Breast epithelium (tissue), 4 donors: ENCODE measurements at regions not wholly inside any gene's neighbourhood (a gene's known extent, or its start where the extent isn't known, plus 50 kb on each side); places are given as distances from the start of the nearest gene placed in this dataset.
A peak's percentile ranks its signal among the peaks of the same experiment; 100 is the strongest.

Experiments
- DNase-seq, 2 donors: peaks; one replicate each; pipeline ENCODE4 v3.0.0-alpha.2; 2019; ENCODE audit warnings: low spot score in 2 of 2
- H3K27ac ChIP-seq, 2 donors: fragments of 200-600 bp; sonication (generic) in 1 of 2; one replicate each; pipeline ENCODE4 v1.5.1; 2016 to 2019; ENCODE audit warnings: mild to moderate bottlenecking in 1 of 2
- H3K27me3 ChIP-seq, 2 donors: fragments of 200-600 bp; sonication (generic) in 1 of 2; one replicate each; pipeline versions ENCODE4 v1.5.1 to v1.6.0; 2017 to 2019; ENCODE audit warnings: control low read depth in 1 of 2, mild to moderate bottlenecking in 1 of 2
- H3K36me3 ChIP-seq: fragments of 200-600 bp; one replicate; pipeline ENCODE4 v1.5.1; 2019
- H3K4me1 ChIP-seq, 2 donors: fragments of 200-600 bp; sonication (generic); one replicate each; pipeline ENCODE4 v1.5.1; 2016 to 2019; ENCODE audit warnings: control low read depth in 1 of 2
- H3K4me3 ChIP-seq, 3 donors: fragments of 200-600 bp; sonication (generic); 1 replicate in 2 of 3; 2 replicates in 1 of 3; pipeline ENCODE4 v1.5.1; 2016 to 2019; ENCODE audit warnings: mild to moderate bottlenecking in 3 of 3, moderate library complexity in 2 of 3
- H3K9me3 ChIP-seq, 2 donors: fragments of 200-600 bp; sonication (generic) in 1 of 2; one replicate each; pipeline ENCODE4 v1.5.1; 2016 to 2019; ENCODE audit warnings: control low read depth in 1 of 2
- POLR2A ChIP-seq: fragments of 450-650 bp; IDR thresholded peaks from one replicate; pipeline ENCODE4 v1.6.1; 2016; ENCODE audit warnings: antibody characterized with exemption, mild to moderate bottlenecking, moderate library complexity
- POLR2AphosphoS5 ChIP-seq, 3 donors: sonication (generic); formaldehyde crosslinking; IDR thresholded peaks; one replicate each; pipeline ENCODE4 v1.6.1; 2017; ENCODE audit warnings: antibody characterized with exemption in 3 of 3
- intact Hi-C: fragments of 100-400 bp; cut with DNase I; formaldehyde crosslinking; loops from one replicate; pipeline ENCODE4 v1.15.1; 2023; ENCODE audit warnings: low total_unique reads
- TF ChIP-seq, protein P1 (sequence below), 3 donors: fragments of 450-650 bp; IDR thresholded peaks; one replicate each; pipeline ENCODE4 v1.5.1; 2016 to 2017; ENCODE audit warnings: antibody characterized with exemption in 3 of 3, mild to moderate bottlenecking in 3 of 3, moderate library complexity in 3 of 3

DNA sequence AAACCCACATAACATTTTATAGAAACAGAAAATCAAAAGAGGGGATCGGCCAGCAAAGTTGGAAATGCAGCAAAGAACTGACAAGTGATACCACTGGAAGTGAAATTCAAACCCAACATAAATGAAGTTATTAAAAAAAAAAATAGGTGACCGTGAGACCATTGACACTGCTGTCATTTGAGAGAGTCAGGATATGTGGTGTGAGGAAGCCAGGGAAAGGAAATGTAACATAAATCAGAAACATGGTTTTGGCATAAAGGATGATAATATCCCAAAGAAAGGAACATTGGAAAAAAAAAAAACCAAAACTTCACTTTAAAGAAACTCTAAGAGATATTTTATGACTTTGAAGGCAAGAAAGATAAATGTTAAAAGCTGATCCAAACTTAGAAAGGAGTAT is 312.4 kb upstream of the PIK3R1 start:
- Histone ChIP-seq H3K4me1 (no peaks in the 10 kb centered on the region), H3K27ac (no peak overlapping the region), H3K36me3 (no peaks in the 10 kb centered on the region), H3K27me3 (no peaks in the 10 kb centered on the region), H3K4me3 (no peak overlapping the region), H3K9me3 (no peaks in the 10 kb centered on the region)
- DNase-seq, result no peak
- intact Hi-C loops, result no loop called here
- TF ChIP-seq POLR2AphosphoS5 (IDR thresholded peaks at IDR 0.05) (no peak), POLR2A (no peak)
- TF ChIP-seq, protein P1, sequence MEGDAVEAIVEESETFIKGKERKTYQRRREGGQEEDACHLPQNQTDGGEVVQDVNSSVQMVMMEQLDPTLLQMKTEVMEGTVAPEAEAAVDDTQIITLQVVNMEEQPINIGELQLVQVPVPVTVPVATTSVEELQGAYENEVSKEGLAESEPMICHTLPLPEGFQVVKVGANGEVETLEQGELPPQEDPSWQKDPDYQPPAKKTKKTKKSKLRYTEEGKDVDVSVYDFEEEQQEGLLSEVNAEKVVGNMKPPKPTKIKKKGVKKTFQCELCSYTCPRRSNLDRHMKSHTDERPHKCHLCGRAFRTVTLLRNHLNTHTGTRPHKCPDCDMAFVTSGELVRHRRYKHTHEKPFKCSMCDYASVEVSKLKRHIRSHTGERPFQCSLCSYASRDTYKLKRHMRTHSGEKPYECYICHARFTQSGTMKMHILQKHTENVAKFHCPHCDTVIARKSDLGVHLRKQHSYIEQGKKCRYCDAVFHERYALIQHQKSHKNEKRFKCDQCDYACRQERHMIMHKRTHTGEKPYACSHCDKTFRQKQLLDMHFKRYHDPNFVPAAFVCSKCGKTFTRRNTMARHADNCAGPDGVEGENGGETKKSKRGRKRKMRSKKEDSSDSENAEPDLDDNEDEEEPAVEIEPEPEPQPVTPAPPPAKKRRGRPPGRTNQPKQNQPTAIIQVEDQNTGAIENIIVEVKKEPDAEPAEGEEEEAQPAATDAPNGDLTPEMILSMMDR (IDR thresholded peaks at IDR 0.05), result no peak

DNA sequence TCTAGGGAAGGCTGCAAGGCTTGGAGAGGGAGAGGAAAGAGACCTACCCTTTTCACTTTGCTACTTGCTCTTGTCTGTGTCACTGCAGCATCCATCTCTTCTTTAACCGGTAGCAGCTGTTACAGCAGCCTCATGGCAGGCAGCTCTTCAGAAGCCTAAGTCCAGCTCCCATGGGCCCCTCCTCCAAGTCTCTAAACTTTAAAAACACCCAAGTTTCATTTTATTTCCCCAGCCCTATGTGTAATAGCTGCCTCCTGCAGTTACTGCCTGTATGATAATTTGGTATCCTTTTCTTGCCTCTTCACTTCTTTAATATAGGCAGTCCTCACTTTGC is 313.1 kb upstream of the PIK3R1 start:
- intact Hi-C loops, result no loop called here
- TF ChIP-seq POLR2AphosphoS5 (IDR thresholded peaks at IDR 0.05) (no peak), POLR2A (no peak)
- TF ChIP-seq, protein P1 (IDR thresholded peaks at IDR 0.05), result no peak
- no peak overlapping the region for H3K27ac ChIP-seq

DNA sequence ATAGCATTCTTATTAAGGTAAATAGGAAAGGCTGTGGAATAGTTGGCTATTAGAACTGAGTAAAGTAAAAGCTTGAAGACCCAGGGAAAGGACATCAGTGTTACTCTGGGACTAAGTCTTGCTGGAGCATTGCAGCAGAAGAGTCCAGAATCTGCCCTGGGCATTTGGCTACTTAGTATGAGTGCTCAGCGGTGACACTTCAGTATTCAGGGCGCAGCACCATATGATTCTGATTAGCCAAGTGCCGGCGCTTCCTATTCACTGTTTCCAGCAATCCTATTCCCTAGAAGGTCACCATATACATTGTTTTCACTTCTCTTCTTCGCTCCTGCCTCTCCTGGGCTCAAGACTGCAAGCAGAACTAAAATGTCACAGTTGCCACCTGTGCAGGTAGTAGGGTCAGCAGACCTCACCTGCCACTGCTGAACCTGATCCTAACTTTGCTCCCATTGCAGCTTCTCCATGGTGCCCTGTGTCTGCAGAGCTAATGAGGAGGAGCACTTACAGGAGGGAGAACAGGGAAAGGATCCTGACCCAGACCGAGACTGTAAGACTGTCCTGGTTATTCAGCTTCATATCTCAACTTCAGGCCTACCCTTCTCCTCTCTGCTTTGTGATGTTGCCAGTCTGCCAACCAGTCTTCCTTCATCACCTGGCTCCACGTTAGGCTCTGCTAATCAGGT is 313.6 kb upstream of the PIK3R1 start:
- intact Hi-C loops, result no loop called here
- Histone ChIP-seq H3K36me3 (no peaks in the 10 kb centered on the region), H3K4me3 (no peak overlapping the region), H3K27ac (no peak overlapping the region), H3K4me1 (no peaks in the 10 kb centered on the region), H3K9me3 (no peaks in the 10 kb centered on the region), H3K27me3 (no peaks in the 10 kb centered on the region)
- TF ChIP-seq POLR2AphosphoS5 (IDR thresholded peaks at IDR 0.05) (no peak), POLR2A (no peak)
- TF ChIP-seq, protein P1 (IDR thresholded peaks at IDR 0.05), result no peak
- DNase-seq, result no peak

More for the DNA sequence above, 313.1 kb upstream of the PIK3R1 start:
- Histone ChIP-seq H3K36me3 (no peaks in the 10 kb centered on the region), H3K4me1 (no peaks in the 10 kb centered on the region), H3K9me3 (no peaks in the 10 kb centered on the region), H3K4me3 (no peak overlapping the region), H3K27me3 (no peaks in the 10 kb centered on the region)
- DNase-seq, result no peak

DNA sequence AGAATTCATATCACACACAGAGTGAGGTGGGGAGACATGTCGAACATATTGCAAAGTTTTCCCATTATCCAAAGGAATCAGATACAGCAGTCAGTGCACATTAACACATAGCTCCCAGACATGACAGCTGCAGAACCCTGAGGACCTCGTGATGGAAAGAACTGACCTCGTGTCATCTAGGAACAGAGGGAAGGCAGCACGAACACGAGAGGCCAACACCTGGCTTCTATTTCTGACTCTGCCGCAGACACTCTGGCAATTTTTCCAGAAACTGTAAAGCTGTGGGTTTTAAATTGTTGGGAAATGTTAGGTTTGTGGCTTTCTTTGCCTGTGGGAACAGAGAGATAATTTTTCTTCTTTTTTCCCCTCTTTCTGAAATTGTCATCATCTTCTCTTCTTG is 315.0 kb upstream of the PIK3R1 start:
- no peak for DNase-seq
- Histone ChIP-seq H3K36me3 (no peaks in the 10 kb centered on the region), H3K27me3 (no peaks in the 10 kb centered on the region), H3K4me3 (no peak overlapping the region), H3K9me3 (no peaks in the 10 kb centered on the region), H3K4me1 (no peaks in the 10 kb centered on the region), H3K27ac (no peak overlapping the region)
- TF ChIP-seq POLR2AphosphoS5 (IDR thresholded peaks at IDR 0.05) (no peak), POLR2A (no peak)
- TF ChIP-seq, protein P1 (IDR thresholded peaks at IDR 0.05), result no peak
- intact Hi-C loops, result no loop called here

DNA sequence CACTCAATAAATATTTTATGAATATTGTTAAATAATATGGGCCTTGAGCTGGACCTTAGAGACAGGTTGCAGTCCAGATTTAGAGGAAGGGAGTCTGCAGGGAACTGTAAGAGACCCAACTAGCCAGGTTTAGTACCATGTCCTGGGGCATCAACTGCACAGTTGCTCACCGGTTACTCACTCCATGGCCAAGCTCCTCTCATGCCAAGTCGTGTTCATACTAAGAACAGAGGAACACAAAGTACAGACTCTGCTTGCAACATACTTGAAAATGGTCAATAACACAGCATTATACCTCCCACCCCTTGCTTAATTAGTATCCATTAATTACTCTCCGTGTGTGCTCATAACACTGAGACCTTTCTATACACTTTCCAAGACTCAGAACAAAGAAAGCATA is 317.6 kb upstream of the PIK3R1 start:
- intact Hi-C loops, result no loop called here

More for the DNA sequence above, 317.6 kb upstream of the PIK3R1 start:
- Histone ChIP-seq H3K36me3 (no peaks in the 10 kb centered on the region), H3K9me3 (no peaks in the 10 kb centered on the region), H3K27ac (peak overlapping the region; percentile 65 to 74), H3K27me3 (no peaks in the 10 kb centered on the region), H3K4me1 (no peaks in the 10 kb centered on the region), H3K4me3 (no peak overlapping the region)
- DNase-seq, result peak in 1 of 2 donors; percentile 86
- TF ChIP-seq POLR2AphosphoS5 (IDR thresholded peaks at IDR 0.05) (peak in 1 of 3 donors; percentile 14), POLR2A (no peak)
- TF ChIP-seq, protein P1 (IDR thresholded peaks at IDR 0.05), result no peak
